GM23248 (cell line): ENCODE measurements at regions not wholly inside any gene's neighbourhood (a gene's known extent, or its start where the extent isn't known, plus 50 kb on each side); places are given as distances from the start of the nearest gene placed in this dataset.

Experiments
- DNase-seq: peaks from one replicate; pipeline ENCODE4 v3.0.0-alpha.2; 2015
- H2AFZ ChIP-seq: fragments of 200-600 bp; sonication (generic); 2 replicates; pipeline ENCODE4 v1.6.1; 2016; ENCODE audit warnings: antibody characterized with exemption
- H3F3A ChIP-seq: fragments of 200-600 bp; sonication (generic); 2 replicates; pipeline ENCODE4 v1.6.1; 2016; ENCODE audit warnings: mild to moderate bottlenecking, antibody characterized with exemption, mixed run types; ENCODE audit not compliant: insufficient read depth
- H3K27ac ChIP-seq: fragments of 200-600 bp; sonication (generic); 2 replicates; pipeline ENCODE4 v1.5.1; 2016; ENCODE audit warnings: mild to moderate bottlenecking
- H3K27me3 ChIP-seq: fragments of 200-600 bp; sonication (generic); replicated peaks from 2 replicates; pipeline ENCODE4 v1.6.1; 2016; ENCODE audit warnings: mild to moderate bottlenecking; ENCODE audit not compliant: insufficient read depth
- H3K36me3 ChIP-seq: fragments of 200-600 bp; sonication (generic); 2 replicates; pipeline ENCODE4 v1.6.1; 2016; ENCODE audit warnings: low read depth, mild to moderate bottlenecking
- H3K4me1 ChIP-seq: fragments of 200-600 bp; sonication (generic); 2 replicates; pipeline ENCODE4 v1.6.1; 2016; ENCODE audit warnings: mild to moderate bottlenecking; ENCODE audit not compliant: insufficient read depth
- H3K4me2 ChIP-seq: fragments of 200-600 bp; sonication (generic); one replicate; pipeline ENCODE4 v1.6.1; 2016; ENCODE audit warnings: mild to moderate bottlenecking; ENCODE audit not compliant: unreplicated experiment
- H3K4me3 ChIP-seq: fragments of 200-600 bp; sonication (generic); 2 replicates; pipeline ENCODE4 v1.5.1; 2016; ENCODE audit warnings: mild to moderate bottlenecking
- H3K79me2 ChIP-seq: fragments of 200-600 bp; sonication (generic); 2 replicates; pipeline ENCODE4 v1.6.1; 2016; ENCODE audit warnings: mild to moderate bottlenecking; ENCODE audit not compliant: insufficient read depth
- H3K9ac ChIP-seq: fragments of 200-600 bp; sonication (generic); 2 replicates; pipeline ENCODE4 v1.6.1; 2016; ENCODE audit warnings: mild to moderate bottlenecking
- H3K9me2 ChIP-seq: fragments of 200-600 bp; sonication (generic); 2 replicates; pipeline ENCODE4 v1.6.1; 2016; ENCODE audit warnings: mixed run types, mild to moderate bottlenecking, moderate library complexity; ENCODE audit not compliant: insufficient read depth
- H3K9me3 ChIP-seq: fragments of 200-600 bp; sonication (generic); one replicate; pipeline ENCODE4 v1.6.1; 2017; ENCODE audit warnings: low read depth
- H4K20me1 ChIP-seq: fragments of 200-600 bp; sonication (generic); 2 replicates; pipeline ENCODE4 v1.6.0; 2016; ENCODE audit not compliant: insufficient read depth
- EZH2 ChIP-seq: fragments of 200-600 bp; sonication (generic); IDR thresholded peaks from 2 replicates; pipeline ENCODE4 v1.6.1; 2018; ENCODE audit warnings: antibody characterized with exemption, mild to moderate bottlenecking; ENCODE audit not compliant: insufficient read depth, poor library complexity, severe bottlenecking
- EZH2phosphoT487 ChIP-seq: fragments of 200-600 bp; sonication (generic); IDR thresholded peaks from 2 replicates; pipeline ENCODE4 v1.6.1; 2018; ENCODE audit warnings: antibody characterized with exemption, moderate library complexity, mild to moderate bottlenecking, low read depth; ENCODE audit not compliant: insufficient read depth
- WGBS, 2 experiments: methylation state at CpG; one replicate each; pipeline ENCODE4 v1.1.6; 2015 to 2017; ENCODE audit warnings: low lambda C conversion rate in 2 of 2, low coverage in 1 of 2; ENCODE audit errors: missing lambda C conversion rate in 2 of 2; 5-methylcytosine and 5-hydroxymethylcytosine counted together
- in situ Hi-C: fragments of 300-500 bp; cut with MboI; formaldehyde crosslinking; loops from 2 replicates; pipeline ENCODE4 v1.15.0; 2020

- H3K36me3 ChIP-seq, result no peaks in the 10 kb centered on the region
- H2AFZ ChIP-seq, result no peak overlapping the region
- TF ChIP-seq EZH2phosphoT487 (no peak), EZH2 (no peak)
- no peaks in the 10 kb centered on the region for H3K9me2 ChIP-seq
- no peaks in the 10 kb centered on the region for H3K79me2 ChIP-seq
- H3K9me3 ChIP-seq, result no peaks in the 10 kb centered on the region
- no peaks in the 10 kb centered on the region for H3F3A ChIP-seq
- H3K9ac ChIP-seq, result no peak overlapping the region
- H3K4me1 ChIP-seq, result no peaks in the 10 kb centered on the region
- no peaks in the 10 kb centered on the region for H3K27me3 ChIP-seq
- H3K4me3 ChIP-seq, result no peak overlapping the region
- H4K20me1 ChIP-seq, result no peaks in the 10 kb centered on the region
- in situ Hi-C loops, result no loop called here
- H3K27ac ChIP-seq, result no peak overlapping the region
- H3K4me2 ChIP-seq, result no peak overlapping the region
- no peak for DNase-seq
- 9 to 14% methylated on average over 2 of the region's 2 CpGs for WGBS, 2 experiments
These were observed 649.5 kb upstream of the TENM3 start for GRCh38 chr4:181593703-181594102.

GRCh38 chr4:181594188-181594587 is 649.0 kb upstream of the TENM3 start:
- Histone ChIP-seq H3K9me3 (no peaks in the 10 kb centered on the region), H3K36me3 (no peaks in the 10 kb centered on the region), H3K27ac (no peak overlapping the region), H3K9me2 (no peaks in the 10 kb centered on the region), H3K79me2 (no peaks in the 10 kb centered on the region), H3K4me3 (no peak overlapping the region), H4K20me1 (no peaks in the 10 kb centered on the region), H2AFZ (no peak overlapping the region), H3K4me1 (no peaks in the 10 kb centered on the region), H3F3A (no peaks in the 10 kb centered on the region), H3K27me3 (no peaks in the 10 kb centered on the region), H3K4me2 (no peak overlapping the region), H3K9ac (no peak overlapping the region)
- in situ Hi-C loops, result no loop called here
- no peak for TF ChIP-seq EZH2phosphoT487
- no peak for TF ChIP-seq EZH2
- no peak for DNase-seq

DNA sequence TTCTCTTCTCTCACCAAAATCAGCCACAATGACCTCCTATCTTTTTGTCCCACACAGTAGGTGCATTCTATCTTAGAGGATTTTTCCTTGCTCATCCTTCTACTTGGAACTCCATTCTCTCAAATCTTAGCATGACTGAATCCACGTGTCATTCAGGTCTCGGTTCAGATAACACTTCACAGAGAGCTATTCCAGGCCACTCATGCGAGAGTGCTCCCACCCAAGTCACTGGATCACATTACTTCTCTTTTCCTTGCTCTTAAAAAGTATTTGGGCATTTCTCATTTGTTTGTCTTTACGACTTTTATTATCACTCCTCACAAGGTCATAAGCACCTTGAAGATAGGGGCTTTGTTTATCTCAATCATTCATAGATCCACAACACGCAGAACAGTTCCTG is 647.5 kb upstream of the TENM3 start:
- WGBS, 2 experiments, result 12 to 17% methylated on average over 5 of the region's 5 CpGs

DNA sequence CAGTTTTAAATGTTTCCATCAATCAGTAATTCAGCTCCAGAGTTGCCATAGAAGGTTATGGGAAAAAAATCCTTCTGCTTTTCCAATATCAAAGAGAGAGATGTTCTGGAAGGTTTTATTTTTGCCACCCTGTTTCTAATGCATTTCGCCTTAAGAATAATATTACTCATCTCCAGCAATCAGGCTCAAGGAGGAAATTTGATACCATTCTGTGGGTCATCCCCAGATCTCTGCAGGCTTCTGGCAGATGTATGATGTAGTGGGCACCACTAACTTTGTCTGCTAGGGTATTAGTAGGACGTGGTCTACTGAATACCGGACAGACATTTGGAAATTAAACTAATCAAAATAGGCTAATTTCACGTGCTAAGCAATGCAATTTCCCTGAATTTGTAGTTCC is 645.4 kb upstream of the TENM3 start:
- H3K27ac ChIP-seq, result no peak overlapping the region
- H3K4me2 ChIP-seq, result no peak overlapping the region
- no peak for DNase-seq
- no peak overlapping the region for H2AFZ ChIP-seq
- in situ Hi-C loops, result no loop called here
- no peaks in the 10 kb centered on the region for H3K9me3 ChIP-seq
- H3K9me2 ChIP-seq, result no peaks in the 10 kb centered on the region
- H3K9ac ChIP-seq, result no peak overlapping the region
- H4K20me1 ChIP-seq, result no peaks in the 10 kb centered on the region
- 22 to 23% methylated on average over 4 of the region's 4 CpGs for WGBS, 2 experiments
- H3K4me1 ChIP-seq, result no peaks in the 10 kb centered on the region
- H3K36me3 ChIP-seq, result no peaks in the 10 kb centered on the region
- no peaks in the 10 kb centered on the region for H3K27me3 ChIP-seq
- no peak for TF ChIP-seq EZH2
- TF ChIP-seq EZH2phosphoT487, result no peak
- H3K4me3 ChIP-seq, result no peak overlapping the region
- no peaks in the 10 kb centered on the region for H3K79me2 ChIP-seq
- no peaks in the 10 kb centered on the region for H3F3A ChIP-seq

More for the DNA sequence above, 647.5 kb upstream of the TENM3 start:
- Histone ChIP-seq H4K20me1 (no peaks in the 10 kb centered on the region), H3K9me3 (no peaks in the 10 kb centered on the region), H2AFZ (no peak overlapping the region), H3K79me2 (no peaks in the 10 kb centered on the region), H3K4me3 (no peak overlapping the region), H3K36me3 (no peaks in the 10 kb centered on the region), H3K4me1 (no peaks in the 10 kb centered on the region), H3K9me2 (no peaks in the 10 kb centered on the region), H3K4me2 (no peak overlapping the region), H3K9ac (no peak overlapping the region), H3F3A (no peaks in the 10 kb centered on the region), H3K27ac (no peak overlapping the region), H3K27me3 (no peaks in the 10 kb centered on the region)
- in situ Hi-C loops, result no loop called here
- TF ChIP-seq EZH2 (no peak), EZH2phosphoT487 (no peak)
- DNase-seq, result no peak

DNA sequence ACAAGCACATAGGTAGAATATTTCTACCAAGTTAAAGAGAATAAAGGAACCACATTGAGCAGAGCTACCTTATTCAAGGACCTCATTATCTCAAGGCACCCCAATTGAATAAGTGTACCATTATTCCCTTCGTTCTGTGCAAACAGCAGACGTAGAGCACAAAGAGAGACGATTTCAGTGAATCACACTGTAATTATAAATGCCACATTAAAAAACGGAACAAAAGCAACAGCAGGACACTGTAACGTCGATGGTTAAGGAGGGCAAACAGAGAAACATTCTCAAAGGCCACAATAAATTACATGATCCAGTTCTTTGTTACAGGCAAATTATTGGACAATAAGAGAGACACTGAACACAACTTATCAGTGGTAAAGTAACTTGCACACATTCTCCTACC is 644.1 kb upstream of the TENM3 start:
- WGBS, 2 experiments, result 32 to 43% methylated on average over 6 of the region's 6 CpGs
- no peaks in the 10 kb centered on the region for H3K9me2 ChIP-seq
- no peaks in the 10 kb centered on the region for H3K4me1 ChIP-seq
- H3K9ac ChIP-seq, result no peak overlapping the region
- in situ Hi-C loops, result no loop called here
- no peak overlapping the region for H3K4me2 ChIP-seq
- no peaks in the 10 kb centered on the region for H3K27me3 ChIP-seq
- no peaks in the 10 kb centered on the region for H3K9me3 ChIP-seq
- no peaks in the 10 kb centered on the region for H3K36me3 ChIP-seq
- no peak for DNase-seq
- TF ChIP-seq EZH2, result no peak
- no peak for TF ChIP-seq EZH2phosphoT487
- no peak overlapping the region for H3K27ac ChIP-seq
- H3K79me2 ChIP-seq, result no peaks in the 10 kb centered on the region
- no peaks in the 10 kb centered on the region for H3F3A ChIP-seq
- H4K20me1 ChIP-seq, result no peaks in the 10 kb centered on the region
- H2AFZ ChIP-seq, result no peak overlapping the region
- H3K4me3 ChIP-seq, result no peak overlapping the region
